Stimulated activated CD4-positive, alpha-beta T cell treated with anti-CD3 and anti-CD28 coated beads, Interleukin-1b, Interleukin-23, amount 100 ng/mL, for 48 hours (primary cell): ENCODE measurements at regions not wholly inside any gene's neighbourhood (a gene's known extent, or its start where the extent isn't known, plus 50 kb on each side); places are given as distances from the start of the nearest gene placed in this dataset.

Experiments used
- DNase-seq: peaks from one replicate; pipeline ENCODE4 v3.0.0-alpha.2; 2020

DNA sequence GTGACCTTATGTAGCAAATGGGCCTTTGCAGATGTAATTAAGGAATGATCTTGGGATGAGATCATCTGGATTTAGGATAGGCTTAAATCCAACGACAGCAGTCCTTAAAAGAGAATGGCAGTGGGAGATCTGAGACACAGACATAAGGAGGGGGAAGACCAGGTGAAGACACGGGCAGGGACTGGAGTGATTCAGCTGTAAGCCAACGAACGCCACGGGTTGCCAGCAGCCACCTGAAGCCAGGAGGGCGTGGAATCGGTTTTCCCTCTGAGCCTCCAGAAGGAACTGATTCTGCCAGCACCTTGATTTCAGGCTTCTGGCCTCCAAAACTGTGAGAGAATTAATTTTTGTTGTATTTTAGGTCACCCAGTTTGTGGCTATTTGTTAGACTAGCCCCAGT lies 218.6 kb upstream of the ANKRD55 start:
- DNase-seq, result no peak

DNA sequence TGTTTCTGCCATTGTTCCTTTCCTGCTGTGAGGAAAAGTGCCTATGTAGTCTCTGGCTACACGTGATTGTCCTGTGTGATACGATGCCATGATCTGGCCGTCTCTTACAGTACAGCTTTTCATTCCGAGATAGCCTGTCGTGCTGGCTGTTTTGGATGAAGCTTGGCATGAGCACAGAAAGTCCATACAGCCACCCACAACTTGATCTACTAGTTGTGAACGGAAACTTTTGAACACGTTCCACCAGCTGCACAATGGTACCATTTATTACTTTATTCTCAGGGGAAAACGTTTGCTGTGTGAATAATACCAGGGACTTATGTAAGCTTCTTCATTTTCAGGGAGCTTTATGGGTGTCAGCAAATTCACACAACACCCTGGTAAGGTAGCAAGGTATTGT lies 217.6 kb upstream of the ANKRD55 start:
- no peak for DNase-seq

DNA sequence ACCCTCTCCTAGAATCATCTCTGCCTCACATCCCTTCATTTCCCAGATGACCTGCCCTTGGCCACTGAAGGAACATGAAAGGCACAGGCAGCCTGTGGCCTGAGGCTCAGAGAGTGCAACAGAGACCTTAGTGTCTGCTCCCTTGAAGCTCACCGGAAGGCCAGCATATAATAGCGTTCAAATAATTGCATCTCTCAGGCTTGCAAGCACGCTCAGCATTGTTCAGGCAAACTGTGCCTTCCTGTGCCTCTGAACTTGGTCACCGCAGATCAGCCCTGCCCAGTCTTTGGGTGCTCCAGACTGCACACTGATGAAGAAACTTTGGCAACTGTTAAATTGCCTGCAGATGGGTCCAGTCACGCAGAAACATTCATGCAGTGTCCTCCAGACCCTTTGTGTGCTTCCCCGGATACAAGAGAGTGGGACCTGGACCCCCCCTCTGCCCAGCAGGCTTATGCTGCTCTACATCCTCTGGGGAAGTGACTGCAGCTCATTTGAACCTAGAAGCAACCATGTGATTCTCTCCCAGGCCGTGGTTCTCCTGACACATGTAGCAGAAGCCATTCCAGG lies 216.0 kb upstream of the ANKRD55 start:
- no peak for DNase-seq

DNA sequence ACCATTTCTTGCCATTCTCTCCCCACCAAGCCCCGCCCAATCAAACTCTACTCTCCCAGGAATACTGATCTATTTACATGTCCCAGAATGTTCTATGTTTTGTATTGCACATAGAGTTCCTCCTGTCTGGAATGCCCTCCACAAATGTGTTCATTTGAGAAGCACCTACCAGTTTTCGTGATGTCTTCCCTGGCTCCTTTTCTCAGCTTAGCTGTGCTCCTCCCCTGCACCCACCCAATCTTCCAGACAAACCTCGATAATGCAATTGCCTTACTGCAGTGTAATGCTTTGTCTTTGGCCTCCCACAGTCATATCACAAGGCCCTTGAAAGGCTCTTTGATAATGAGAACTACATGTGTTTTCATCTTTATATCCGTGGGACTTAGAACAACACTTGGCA lies 214.5 kb upstream of the ANKRD55 start:
- DNase-seq, result no peak

DNA sequence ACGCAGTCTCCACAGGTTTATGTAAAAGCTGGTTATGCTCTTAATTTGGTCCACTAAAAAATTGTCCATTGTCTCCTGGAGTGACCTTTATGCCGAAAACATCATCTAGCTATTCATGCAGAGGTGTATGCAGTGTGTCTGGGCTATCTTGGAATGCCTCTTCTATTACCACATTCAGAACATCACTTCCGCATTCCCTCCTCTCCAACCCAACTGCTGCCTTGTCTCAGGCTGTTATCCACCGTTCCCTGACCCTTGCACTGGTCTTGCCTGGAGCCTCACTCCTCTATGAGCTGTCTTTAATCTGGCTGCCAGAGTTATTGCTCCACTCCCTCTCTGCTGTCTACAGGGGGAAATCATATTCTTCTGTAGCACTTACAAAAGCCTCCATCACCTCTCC lies 214.1 kb upstream of the ANKRD55 start:
- no peak for DNase-seq

DNA sequence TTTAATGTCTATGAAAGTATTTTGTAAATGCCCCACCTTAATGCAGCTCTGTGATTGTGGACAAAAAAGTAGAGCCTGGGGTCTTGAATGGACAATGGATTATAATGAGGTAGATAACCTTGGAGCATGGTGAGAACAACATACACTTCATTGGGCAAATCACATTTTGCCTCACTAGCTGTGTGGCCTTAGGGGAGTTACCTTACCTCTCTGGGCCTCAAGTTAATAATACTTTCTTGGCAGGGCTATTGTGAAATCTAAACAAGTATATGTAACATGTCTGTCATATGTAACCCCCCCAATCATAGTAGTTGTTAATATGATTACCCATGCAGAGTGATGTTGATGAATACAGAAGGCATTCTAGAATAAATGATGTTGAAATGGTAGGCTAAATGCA lies 213.6 kb upstream of the ANKRD55 start:
- DNase-seq, result no peak

DNA sequence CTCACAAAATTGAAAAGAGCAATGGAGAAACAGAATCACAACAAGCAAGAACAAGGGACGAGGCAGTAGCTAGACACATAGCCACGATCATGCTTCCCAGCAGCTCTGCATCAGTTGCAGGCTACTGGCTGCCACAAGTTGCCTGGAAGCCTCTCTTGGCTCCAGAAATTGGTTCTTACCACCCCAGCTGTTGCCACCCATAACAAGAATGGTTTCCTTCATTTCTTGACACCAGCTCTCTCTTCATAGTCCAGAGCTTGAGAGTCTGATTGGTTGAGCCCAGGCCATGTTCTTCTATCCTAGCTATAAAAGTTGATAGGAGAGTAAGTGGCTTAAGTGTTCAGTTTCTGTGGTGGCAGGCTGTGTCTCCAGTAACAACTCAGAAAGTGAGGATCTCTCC lies 210.7 kb upstream of the ANKRD55 start:
- no peak for DNase-seq

DNA sequence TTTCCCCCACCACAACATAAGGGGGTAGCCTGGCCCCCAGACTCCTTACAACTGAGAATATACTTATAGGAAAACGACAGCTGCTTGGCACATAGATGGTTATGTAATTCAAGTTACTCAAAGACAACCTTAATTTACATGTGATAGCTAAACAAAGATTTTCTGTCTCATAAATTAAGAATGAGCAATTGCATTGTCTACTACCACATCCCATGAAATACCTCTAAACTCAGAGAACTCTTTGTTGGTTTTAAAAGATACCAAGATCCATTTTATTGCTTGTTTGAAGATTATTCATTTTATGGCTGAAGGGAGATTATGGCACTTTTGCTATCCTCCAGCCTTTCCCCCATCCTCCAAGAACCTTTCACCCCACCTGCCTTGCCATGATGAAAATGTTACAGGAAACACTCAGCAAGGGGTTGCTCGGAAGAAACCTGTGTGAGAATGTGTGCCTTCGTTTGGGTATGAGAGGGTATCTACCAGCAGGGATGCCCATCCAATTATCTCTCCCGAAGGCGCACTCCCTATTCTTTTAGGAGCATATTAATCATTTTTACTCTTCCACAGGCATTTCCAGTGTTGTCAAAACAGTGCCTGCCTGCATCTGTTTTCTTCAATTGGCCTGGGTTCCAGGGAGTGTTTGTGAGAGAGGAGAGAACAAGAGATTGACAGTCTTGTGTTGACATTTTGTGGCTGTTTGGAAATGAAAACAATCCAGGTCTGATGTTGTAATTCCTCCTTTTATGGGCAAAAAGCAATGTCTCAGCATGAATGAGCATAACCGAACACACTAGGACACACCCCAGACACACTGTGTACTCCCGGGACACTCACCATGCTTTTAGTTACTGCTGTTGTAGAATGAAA lies 208.0 kb upstream of the ANKRD55 start:
- no peak for DNase-seq

DNA sequence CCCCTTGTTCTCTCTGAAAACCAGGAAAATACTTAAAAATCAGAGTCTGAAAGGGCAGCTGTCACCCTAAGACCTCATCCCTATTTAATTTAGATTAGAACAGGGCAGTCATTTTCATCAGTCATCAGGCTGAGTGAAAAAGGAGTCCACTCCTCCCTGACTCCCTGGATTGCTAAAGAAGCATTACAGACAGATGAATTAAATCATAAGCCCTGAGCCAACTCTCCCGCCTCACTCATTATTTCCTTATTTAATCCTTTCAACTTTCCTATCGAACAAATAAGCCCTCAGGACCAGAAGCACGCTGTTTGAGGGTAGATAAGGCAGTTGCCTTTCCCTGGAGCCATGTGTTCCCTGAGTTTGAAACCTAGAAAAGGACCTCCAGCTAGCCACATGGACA lies 201.9 kb upstream of the ANKRD55 start:
- DNase-seq, result no peak

DNA sequence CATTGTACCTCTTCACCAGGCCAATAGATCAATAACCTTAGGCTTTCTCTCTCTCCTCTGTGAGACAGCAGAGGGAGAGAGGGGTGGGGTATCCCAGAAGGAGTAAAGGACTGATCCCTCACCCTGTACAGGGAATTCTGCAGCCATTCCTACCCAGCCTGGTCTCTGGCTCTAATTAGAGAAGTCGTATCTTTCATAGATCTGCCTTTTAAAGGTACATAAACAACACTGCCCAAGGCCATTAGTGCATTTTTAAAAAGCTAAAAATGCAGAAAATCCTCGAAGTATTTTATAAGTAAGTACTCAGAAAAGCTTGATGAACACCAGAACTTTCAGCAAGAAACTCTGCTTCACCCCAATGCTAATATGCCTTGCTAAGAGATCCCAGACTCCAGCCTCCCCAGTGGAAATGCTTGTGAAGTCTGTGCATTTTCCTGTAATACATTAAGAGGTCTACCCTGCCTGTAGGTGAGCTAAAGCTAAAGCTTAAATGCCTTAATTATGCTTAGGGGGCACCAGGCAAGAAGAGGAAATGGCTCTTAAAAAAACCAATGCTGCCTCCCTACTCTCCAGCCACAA lies 200.0 kb upstream of the ANKRD55 start:
- DNase-seq, result no peak

DNA sequence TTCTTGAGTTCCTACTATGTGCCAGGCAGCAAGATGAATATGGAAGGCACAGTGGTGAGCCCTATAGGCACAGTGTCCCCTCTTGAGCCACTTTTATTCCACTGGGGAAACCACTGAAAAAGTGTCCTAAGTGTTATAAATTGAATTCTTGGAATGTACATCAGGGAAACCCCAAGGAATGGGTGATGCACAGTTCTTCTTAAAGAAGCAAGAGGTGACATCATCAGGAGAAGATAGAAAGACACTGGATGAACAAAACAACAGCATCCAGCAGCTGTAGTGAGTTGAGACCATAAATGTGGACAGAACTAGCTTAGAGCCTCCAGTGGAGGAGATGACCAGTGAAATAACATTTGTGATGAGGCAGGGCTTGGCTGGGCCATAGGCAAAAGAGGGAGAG lies 199.2 kb upstream of the ANKRD55 start:
- no peak for DNase-seq

DNA sequence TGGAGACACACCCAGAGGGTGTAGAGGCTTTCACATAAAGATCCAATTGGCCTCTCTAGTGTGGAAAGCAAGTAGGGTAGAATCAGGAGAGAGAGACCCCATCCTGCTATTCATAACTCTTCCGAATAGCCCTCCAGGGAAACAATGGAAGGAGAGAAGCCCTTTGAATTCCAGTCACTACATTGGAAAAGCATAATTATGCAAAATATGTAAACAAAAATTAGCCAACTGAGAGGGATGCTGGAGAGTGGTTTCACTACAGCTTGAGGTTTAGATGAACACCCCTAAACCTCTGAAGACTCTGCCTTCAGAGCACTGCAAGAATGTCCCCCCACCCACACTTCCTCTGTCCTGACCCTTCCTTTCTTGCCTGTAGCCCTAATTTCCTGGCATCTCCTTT lies 197.3 kb upstream of the ANKRD55 start:
- DNase-seq, result no peak

DNA sequence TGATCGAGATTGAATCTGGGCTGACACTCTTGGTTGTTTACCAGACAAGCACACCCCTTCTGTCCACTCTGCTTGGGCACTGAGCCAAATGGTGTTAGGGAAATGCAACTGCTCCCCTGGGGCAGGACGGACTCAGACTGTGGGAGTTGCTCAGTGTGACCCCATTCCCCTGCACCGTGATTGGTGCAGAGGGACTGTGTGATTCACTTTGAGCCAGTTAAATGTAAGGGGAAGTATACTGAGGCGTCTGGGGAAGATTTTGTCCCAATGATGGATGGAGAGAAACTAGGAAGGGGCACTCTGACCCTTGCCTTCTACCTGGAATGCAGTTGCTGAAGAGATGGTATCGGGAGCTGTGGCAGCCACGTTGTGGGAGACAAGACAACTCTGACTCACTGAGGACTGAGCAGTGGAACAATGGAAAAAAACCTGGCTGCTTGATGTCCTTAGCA lies 196.0 kb upstream of the ANKRD55 start:
- DNase-seq, result no peak

DNA sequence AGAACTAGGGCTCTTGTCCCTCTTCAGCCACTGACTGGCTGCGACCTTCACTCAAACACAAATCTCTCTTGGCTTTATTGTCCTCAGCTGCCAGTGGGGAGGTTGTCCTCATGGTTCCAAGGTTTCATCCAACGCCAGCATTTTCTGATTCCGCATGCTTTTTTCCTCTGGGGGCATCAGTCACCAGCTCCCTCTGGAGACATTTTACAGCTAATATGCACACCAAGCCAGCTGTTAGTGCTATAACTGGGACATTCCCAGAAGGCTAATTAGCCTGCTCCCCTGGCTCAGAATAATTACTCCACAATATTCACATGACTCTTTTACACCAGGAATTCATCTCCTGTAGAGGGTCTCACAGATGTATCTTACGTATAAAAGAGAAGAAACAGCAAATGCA lies 193.6 kb upstream of the ANKRD55 start:
- no peak for DNase-seq

DNA sequence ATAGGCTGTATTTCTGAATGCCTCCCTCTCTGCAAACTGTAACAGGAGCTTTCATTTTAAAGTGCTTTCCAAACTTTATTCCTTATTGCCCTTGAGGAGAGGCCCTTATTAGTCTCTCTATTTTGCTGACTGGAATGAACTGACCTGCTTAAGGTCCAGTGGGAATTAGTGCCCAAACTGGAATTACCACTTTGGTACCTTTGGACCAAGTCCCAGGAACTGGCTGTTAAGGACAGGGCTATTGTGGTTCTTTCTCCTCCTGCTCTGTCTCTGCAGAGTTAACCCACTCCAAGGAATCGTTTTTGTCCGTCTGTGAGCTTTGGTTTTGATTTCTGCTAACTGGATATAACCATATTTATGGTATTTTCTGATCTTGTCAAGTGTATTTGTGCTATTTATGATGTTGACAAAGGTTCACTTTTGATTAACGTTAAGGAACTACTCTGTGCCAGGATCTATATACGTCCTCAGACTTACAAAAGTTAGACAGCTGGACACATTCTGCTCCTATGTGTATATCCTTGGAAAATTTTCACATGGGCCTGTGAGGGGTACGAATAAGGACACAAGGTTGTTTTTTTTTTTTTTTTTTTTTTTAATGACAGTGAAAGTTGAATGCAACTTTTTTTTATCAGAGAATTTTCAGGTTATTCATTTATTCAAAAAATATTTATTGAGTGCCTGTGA lies 189.1 kb upstream of the ANKRD55 start:
- no peak for DNase-seq

DNA sequence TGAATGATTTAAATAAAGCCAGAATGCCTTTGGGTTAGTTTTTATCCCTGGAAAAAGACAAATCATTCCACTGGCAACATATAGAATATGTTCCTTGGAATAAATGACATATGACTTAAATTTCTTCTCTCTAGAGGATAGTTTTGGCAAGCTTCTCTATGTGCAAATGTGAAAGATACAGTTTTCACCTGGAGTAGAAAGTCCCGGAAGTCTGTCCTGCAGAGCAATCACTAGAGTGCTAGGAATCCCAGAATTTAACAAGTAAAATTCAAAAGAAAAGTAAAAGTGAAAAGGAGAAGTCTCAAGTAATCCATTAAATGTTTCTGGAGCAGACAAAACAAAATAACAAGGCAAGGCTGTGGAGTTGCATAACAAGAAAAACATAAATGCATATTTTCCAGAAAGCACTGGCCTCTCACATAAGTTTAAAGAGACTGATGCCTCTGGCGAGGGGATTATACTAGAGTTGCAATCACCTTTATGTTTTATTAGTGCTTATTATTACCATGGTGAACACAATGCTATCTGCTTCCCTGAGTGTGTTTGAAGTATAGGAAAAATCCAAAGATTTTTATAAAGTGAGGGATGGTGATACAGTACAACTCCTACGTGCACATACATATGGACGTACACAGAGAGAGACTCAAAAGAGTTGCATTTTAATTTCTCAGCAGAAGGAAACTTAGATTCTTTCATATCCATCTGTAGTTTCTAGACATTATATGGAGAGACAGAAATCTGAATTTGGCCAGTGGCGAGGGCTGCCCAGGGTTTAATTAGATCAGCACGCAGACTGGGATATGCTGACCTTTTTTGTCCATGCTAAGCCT lies 188.3 kb upstream of the ANKRD55 start:
- DNase-seq, result no peak

DNA sequence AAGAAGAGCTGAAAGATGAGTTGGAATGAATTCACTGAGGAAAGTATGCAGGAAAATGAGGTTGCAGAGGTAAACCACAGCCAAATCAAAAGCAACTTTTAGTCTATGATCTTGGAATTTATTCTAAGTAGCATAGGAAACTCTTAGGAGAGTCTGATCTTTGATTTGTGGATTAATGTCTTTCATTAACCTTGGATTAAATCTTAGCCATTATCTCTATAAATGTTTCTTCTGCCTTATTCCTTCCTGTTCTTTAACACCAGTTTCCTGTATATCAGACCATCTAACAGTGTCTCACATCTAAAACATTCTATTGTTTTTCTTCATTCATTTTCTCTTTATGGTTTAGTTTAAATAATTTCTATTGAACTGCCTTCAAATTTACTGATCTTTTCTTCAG lies 187.2 kb upstream of the ANKRD55 start:
- no peak for DNase-seq

DNA sequence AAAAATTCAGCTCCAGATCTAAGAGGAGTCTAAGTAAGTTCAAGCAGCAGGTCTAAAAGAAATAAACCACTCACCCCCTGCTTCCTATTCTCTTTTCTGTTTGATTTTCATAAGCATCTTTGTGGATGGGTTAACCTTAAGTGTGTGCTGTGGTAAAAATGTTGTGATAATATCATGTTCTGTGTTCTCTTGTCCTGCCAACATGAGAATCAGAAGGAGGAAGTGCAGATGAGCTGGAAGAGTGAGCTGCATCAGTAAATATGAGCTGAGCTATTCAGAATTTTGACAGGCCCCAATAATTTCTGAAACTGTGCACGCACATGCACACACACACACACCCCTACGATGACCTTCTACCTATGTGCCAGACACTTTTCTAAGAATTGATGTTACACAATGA lies 186.5 kb upstream of the ANKRD55 start:
- DNase-seq, result no peak

DNA sequence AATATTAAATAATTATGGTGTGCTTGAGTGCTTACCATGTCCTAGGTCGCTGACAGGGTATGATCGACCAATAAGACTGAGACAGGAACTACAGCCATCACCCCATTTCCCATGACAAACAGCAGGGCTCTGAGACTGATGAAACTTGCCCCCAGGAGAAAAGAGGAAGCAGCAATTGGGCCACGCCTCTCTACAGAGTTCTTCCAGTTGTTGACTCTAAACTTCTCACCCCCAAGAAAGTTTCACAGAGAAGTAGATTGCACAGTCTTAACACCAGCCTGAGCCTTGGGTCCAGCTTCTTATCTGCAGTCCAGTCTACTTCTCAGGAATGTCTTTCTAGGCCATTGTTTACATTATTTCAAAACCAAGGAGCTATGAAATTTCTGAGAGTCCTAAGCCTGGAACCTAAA lies 182.2 kb upstream of the ANKRD55 start:
- DNase-seq, result no peak

DNA sequence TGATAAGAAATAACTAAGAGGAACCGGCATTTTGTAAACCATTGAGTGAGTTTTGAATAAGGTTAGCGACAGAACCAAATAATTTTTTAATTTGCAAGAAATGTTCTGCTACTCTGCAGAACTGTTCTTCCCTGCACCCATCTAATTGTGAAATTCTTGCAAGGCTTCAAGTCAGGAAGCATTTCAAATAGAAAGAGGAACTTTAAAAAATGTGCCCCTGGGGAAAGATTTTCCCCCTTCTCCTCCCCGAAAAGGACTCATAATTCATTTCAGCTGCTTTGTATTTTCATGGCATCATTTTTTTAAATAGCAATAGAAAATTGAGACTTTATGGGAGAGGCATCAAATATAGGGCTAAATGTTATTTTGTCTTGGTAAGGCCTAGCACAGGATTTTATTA lies 180.9 kb upstream of the ANKRD55 start:
- no peak for DNase-seq

DNA sequence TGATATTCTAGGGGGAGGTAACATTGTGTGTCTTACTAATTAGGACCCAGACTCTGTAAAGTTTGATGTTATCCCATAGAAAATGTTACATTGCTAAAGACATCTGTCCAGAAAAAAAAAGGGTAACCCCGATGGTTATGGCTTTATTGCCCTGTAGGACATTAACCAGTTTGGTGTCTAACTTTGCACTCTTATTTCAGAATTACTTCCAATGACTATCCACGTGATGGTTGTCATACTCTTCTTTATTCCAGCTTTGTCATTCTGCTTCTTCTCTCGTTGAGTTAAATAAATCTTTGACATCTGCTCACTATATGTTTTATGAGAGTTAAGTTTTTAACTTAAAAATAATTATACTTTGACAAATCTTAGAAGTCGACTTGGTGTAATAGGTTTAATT lies 180.4 kb upstream of the ANKRD55 start:
- DNase-seq, result no peak

DNA sequence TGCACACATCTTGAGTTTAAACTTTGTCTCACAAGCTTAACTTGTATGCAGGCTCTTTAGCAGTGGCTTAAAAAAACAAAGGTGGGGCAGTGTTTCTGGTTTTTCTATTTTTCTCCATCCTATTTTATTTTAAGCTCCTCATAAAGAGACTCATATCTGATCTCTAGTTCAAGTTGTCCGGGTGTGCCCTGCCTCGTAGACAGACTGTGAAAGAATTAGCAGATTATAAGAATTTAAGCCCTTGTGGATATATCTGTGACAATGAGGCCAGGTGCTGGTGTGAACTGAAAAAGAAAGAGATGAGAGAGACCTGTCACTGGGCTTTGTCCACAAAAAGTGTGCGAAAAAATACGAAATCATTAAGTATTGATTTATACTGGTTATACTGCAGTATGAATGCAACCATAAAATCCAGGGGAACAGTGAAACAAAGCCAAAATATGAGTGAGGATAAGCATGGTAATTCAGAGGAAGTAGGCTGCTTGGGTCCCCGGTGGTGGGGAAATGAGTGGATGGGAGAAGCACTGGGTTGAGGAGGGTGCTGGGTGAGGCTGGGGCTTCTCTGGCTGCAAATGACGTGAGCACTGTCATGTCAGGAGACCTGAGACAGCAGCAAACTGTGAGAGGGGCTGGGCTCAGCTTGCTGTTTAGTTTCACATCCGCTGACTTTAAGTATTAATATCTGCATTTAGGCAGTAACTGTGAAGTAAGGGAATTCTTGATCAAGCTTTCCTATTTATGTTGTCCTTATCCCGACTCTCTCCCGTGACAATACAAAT lies 179.7 kb upstream of the ANKRD55 start:
- no peak for DNase-seq
